Spleen (tissue), 11 donors: ENCODE measurements at regions not wholly inside any gene's neighbourhood (a gene's known extent, or its start where the extent isn't known, plus 50 kb on each side); places are given as distances from the start of the nearest gene placed in this dataset.

Source experiments
- DNase-seq: peaks from one replicate; pipeline ENCODE4 v3.0.0-alpha.2; 2020
- H3K27ac ChIP-seq, 8 donors: fragments of 200-600 bp; sonication (generic) in 7 of 8; 1 replicate in 4 of 8; 2 replicates in 4 of 8; pipeline versions ENCODE4 v1.5.0 to v1.8.0; 2016 to 2021; ENCODE audit warnings: inconsistent platforms in 4 of 8, mild to moderate bottlenecking in 4 of 8, moderate library complexity in 1 of 8
- H3K27me3 ChIP-seq, 7 donors: fragments of 200-600 bp; sonication (generic) in 6 of 7; replicated peaks in 1 of 7; 1 replicate in 4 of 7; 2 replicates in 3 of 7; pipeline versions ENCODE4 v1.5.0 to v1.8.0; 2016 to 2021; ENCODE audit warnings: inconsistent platforms in 3 of 7, mild to moderate bottlenecking in 1 of 7
- H3K36me3 ChIP-seq, 6 donors: fragments of 200-600 bp; sonication (generic) in 5 of 6; 1 replicate in 4 of 6; 2 replicates in 2 of 6; pipeline versions ENCODE4 v1.5.0 to v1.8.0; 2016 to 2021; ENCODE audit warnings: inconsistent platforms in 2 of 6
- H3K4me1 ChIP-seq, 6 donors: fragments of 200-600 bp; sonication (generic) in 5 of 6; 1 replicate in 3 of 6; 2 replicates in 3 of 6; pipeline versions ENCODE4 v1.5.0 to v1.8.0; 2016 to 2021; ENCODE audit warnings: inconsistent platforms in 3 of 6
- H3K4me3 ChIP-seq, 8 donors: fragments of 200-600 bp; sonication (generic) in 7 of 8; 1 replicate in 4 of 8; 2 replicates in 4 of 8; pipeline versions ENCODE4 v1.5.0 to v1.8.0; 2016 to 2021; ENCODE audit warnings: inconsistent platforms in 4 of 8, mild to moderate bottlenecking in 4 of 8, moderate library complexity in 2 of 8
- H3K9me3 ChIP-seq, 8 donors: fragments of 200-600 bp; sonication (generic) in 7 of 8; 1 replicate in 4 of 8; 2 replicates in 4 of 8; pipeline versions ENCODE4 v1.5.0 to v1.8.0; 2016 to 2021; ENCODE audit warnings: inconsistent platforms in 4 of 8
- POLR2A ChIP-seq, 3 donors: fragments of 450-650 bp; IDR thresholded peaks; one replicate each; pipeline ENCODE4 v1.5.1; 2017; ENCODE audit warnings: antibody characterized with exemption in 3 of 3, mild to moderate bottlenecking in 1 of 3
- POLR2AphosphoS5 ChIP-seq, 3 donors: sonication (generic); formaldehyde crosslinking; IDR thresholded peaks; one replicate each; pipeline ENCODE4 v1.5.1; 2017; ENCODE audit warnings: antibody characterized with exemption in 3 of 3
- WGBS, 5 donors: extraction: QIAGEN DNeasy Blood & Tissue Kit in 3 of 5; methylation state at CpG; one replicate each; pipeline versions ENCODE4 v1.1.5 to v1.1.7; 2013 to 2018; 5-methylcytosine and 5-hydroxymethylcytosine counted together
- intact Hi-C: fragments of 100-400 bp; cut with DNase I; formaldehyde crosslinking; loops from one replicate; pipeline ENCODE4 v1.15.0; 2023; ENCODE audit warnings: low total_unique reads
- TF ChIP-seq, protein P1 (sequence below), 11 experiments: fragments of 200-600 bp in 7 of 11; fragments of 450-650 bp in 4 of 11; sonication (generic) in 4 of 11; IDR thresholded peaks in 8 of 11; conservative IDR thresholded peaks in 3 of 11; 1 replicate in 7 of 11; 2 replicates in 4 of 11; pipeline versions ENCODE4 v1.4.0 to v1.8.0; 2016 to 2021; ENCODE audit warnings: antibody characterized with exemption in 11 of 11, inconsistent platforms in 4 of 11, mild to moderate bottlenecking in 1 of 11
- donor health status: healthy with polysubstance abuse.
- donor health status: DM: no; HTN: no; CAD: no; lungs with moderate emphysema.
- donor health status: DM: no; HTN: no; CAD: no.
- donor health status: Bipolar disorder and iron deficiency.
- donor health status: healthy.
- donor health status: DM: no; HTN: no; CAD: no.
- donor health status: DM: yes; HTN: yes; CAD: no.

DNA sequence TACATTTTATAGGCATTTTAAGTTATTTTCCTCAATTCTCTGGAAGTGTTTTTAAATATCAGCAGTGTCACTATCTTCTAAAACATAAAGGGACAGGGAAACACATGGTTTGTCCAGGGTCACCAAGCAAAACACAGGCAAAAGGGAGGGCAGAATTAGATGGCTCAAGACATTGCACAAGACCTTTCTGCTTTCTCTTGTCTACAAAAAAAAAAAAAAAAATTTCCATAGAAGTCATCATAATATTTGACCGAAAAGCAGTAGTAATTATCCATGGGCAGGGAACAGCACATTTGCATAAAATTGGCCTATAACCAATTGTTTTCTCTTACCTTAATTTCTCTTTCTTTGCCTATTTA, 703.1 kb upstream of the FZD8 start:
- intact Hi-C loops: no loop called here
- no peak overlapping the region for H3K4me3 ChIP-seq
- TF ChIP-seq, protein P1, sequence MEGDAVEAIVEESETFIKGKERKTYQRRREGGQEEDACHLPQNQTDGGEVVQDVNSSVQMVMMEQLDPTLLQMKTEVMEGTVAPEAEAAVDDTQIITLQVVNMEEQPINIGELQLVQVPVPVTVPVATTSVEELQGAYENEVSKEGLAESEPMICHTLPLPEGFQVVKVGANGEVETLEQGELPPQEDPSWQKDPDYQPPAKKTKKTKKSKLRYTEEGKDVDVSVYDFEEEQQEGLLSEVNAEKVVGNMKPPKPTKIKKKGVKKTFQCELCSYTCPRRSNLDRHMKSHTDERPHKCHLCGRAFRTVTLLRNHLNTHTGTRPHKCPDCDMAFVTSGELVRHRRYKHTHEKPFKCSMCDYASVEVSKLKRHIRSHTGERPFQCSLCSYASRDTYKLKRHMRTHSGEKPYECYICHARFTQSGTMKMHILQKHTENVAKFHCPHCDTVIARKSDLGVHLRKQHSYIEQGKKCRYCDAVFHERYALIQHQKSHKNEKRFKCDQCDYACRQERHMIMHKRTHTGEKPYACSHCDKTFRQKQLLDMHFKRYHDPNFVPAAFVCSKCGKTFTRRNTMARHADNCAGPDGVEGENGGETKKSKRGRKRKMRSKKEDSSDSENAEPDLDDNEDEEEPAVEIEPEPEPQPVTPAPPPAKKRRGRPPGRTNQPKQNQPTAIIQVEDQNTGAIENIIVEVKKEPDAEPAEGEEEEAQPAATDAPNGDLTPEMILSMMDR (IDR thresholded peaks at IDR 0.05 in 8 of 11, conservative IDR thresholded peaks at IDR 0.05 in 3 of 11): no peak
- TF ChIP-seq POLR2AphosphoS5 (IDR thresholded peaks at IDR 0.05) (no peak), POLR2A (IDR thresholded peaks at IDR 0.05) (no peak)

DNA sequence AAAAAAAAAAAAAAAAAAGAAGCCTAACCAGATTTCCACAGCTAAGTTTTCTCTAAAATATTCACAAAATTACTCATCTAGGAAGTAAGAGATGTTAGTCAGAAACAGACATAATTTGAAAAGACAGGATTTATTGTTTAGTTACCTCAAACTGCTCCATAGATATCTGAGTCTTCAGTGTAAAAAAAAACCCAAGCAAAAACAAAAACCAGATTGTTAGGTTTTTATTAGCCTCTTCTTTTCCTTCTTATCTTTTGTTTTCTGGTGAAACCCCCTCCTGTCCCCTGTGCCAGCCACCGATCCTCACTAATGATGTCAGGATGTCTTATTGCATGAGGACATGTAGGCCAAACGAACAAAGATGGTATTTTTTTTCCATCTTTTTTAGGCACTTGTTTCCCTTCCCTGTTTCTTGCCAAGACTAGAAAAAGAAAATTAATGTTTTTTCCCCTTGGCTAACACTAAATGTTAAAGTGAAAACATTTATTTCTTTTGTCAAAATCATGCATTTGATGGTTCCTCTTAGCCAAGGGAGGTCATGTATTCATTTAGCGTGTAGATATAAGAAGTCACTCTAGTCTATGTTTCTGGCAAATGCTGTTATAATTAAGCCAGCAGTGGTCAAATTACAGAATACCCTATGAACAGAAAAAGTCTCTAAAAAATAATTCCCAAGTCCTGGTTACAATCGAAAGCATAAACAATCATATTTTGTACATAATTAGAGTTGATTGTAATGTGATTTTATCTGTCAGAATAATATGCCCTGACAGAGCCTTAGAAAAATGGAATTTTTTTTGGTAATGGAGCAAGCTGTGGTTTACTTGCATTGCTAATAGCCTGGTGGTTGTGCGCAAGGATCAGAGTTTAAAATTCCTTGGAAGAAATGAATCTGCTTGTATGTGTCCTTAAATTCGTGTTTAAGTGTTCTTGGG, 702.4 kb upstream of the FZD8 start:
- H3K27ac ChIP-seq: no peak overlapping the region
- no peak for TF ChIP-seq POLR2AphosphoS5 (IDR thresholded peaks at IDR 0.05)
- TF ChIP-seq POLR2A (IDR thresholded peaks at IDR 0.05): no peak
- TF ChIP-seq, protein P1 (IDR thresholded peaks at IDR 0.05 in 8 of 11, conservative IDR thresholded peaks at IDR 0.05 in 3 of 11): no peak
- no peaks in the 10 kb centered on the region for H3K27me3 ChIP-seq
- no peaks in the 10 kb centered on the region for H3K36me3 ChIP-seq
- no peak overlapping the region for H3K4me3 ChIP-seq
- WGBS, 5 donors: 65 to 75% (median 71%) methylated on average over 6 of the region's 6 CpGs
- intact Hi-C loops: no loop called here
- H3K9me3 ChIP-seq: peaks cover 0 to 3% (median 0%) of the 10 kb centered on the region in 8 donors
- DNase-seq: no peak
- H3K4me1 ChIP-seq: no peaks in the 10 kb centered on the region

More for the DNA sequence above, 703.1 kb upstream of the FZD8 start:
- Histone ChIP-seq H3K36me3 (no peaks in the 10 kb centered on the region), H3K27me3 (no peaks in the 10 kb centered on the region), H3K9me3 (peaks cover 0 to 3% (median 0%) of the 10 kb centered on the region in 8 donors), H3K4me1 (no peaks in the 10 kb centered on the region), H3K27ac (no peak overlapping the region)
- WGBS, 5 donors: 86 to 100% (median 92%) methylated on average over 1 of the region's 1 CpG
- DNase-seq: no peak

DNA sequence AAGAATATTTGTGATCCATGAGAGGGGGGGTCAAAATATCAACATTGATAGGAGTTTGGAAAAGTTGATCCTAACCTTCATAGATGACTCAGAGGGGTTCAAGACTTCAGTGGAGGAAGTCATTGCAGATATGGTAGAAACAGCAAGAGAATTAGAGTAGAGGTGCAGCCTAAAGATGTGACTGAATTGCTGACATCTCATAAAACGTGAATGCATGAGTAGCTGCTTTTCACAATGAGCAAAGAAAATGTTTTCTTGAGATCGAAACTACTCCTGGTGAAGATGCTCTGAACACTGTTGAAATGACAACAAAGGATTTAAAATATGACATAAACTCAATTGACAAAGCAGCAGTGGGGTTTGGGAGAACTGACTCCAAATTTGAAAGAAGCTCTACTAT, 700.7 kb upstream of the FZD8 start:
- no peaks in the 10 kb centered on the region for H3K27me3 ChIP-seq

DNA sequence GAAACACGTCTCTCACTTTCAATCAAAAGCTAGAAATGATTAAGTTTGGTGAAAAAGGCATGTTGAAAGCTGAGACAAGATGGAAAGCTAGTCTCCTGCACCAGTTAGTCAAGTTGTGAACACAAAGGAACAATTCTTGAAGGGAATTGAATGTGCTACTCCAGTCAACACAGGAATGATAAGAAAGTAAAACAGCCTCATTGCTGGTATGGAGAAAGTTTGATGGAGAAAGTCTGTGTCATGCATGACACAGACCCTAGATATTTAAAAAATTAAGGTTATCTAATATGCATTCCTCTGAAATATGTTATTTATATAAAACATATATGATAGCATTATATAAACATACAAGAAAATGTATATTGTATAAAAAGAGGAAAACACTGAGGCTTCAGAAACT, 699.4 kb upstream of the FZD8 start:
- Histone ChIP-seq H3K27ac (no peak overlapping the region), H3K4me3 (no peak overlapping the region), H3K36me3 (no peaks in the 10 kb centered on the region), H3K27me3 (no peaks in the 10 kb centered on the region), H3K4me1 (no peaks in the 10 kb centered on the region), H3K9me3 (peaks cover 0 to 3% (median 0%) of the 10 kb centered on the region in 8 donors)
- intact Hi-C loops: no loop called here
- 81 to 88% (median 86%) methylated on average over 1 of the region's 1 CpG for WGBS, 5 donors
- TF ChIP-seq, protein P1 (IDR thresholded peaks at IDR 0.05 in 8 of 11, conservative IDR thresholded peaks at IDR 0.05 in 3 of 11): no peak
- no peak for TF ChIP-seq POLR2AphosphoS5 (IDR thresholded peaks at IDR 0.05)
- no peak for TF ChIP-seq POLR2A (IDR thresholded peaks at IDR 0.05)
- no peak for DNase-seq

More for the DNA sequence above, 700.7 kb upstream of the FZD8 start:
- no peak for DNase-seq
- Histone ChIP-seq H3K4me1 (no peaks in the 10 kb centered on the region), H3K9me3 (peaks cover 0 to 3% (median 0%) of the 10 kb centered on the region in 8 donors), H3K27ac (no peak overlapping the region), H3K36me3 (no peaks in the 10 kb centered on the region), H3K4me3 (no peak overlapping the region)
- WGBS, 5 donors: 33 to 71% (median 47%) methylated on average over 2 of the region's 2 CpGs
- TF ChIP-seq, protein P1 (IDR thresholded peaks at IDR 0.05 in 8 of 11, conservative IDR thresholded peaks at IDR 0.05 in 3 of 11): no peak
- TF ChIP-seq POLR2A (IDR thresholded peaks at IDR 0.05): no peak
- no peak for TF ChIP-seq POLR2AphosphoS5 (IDR thresholded peaks at IDR 0.05)
- intact Hi-C loops: no loop called here
